ENCODE measurements at regions not wholly inside any gene's neighbourhood (a gene's known extent, or its start where the extent isn't known, plus 50 kb on each side); places are given as distances from the start of the nearest gene placed in this dataset.
"Not testable (repeated sequence)": the region's sequence is repeated elsewhere in the genome, so short reads cannot be mapped to it uniquely, and the experiment has no call there.

DNA sequence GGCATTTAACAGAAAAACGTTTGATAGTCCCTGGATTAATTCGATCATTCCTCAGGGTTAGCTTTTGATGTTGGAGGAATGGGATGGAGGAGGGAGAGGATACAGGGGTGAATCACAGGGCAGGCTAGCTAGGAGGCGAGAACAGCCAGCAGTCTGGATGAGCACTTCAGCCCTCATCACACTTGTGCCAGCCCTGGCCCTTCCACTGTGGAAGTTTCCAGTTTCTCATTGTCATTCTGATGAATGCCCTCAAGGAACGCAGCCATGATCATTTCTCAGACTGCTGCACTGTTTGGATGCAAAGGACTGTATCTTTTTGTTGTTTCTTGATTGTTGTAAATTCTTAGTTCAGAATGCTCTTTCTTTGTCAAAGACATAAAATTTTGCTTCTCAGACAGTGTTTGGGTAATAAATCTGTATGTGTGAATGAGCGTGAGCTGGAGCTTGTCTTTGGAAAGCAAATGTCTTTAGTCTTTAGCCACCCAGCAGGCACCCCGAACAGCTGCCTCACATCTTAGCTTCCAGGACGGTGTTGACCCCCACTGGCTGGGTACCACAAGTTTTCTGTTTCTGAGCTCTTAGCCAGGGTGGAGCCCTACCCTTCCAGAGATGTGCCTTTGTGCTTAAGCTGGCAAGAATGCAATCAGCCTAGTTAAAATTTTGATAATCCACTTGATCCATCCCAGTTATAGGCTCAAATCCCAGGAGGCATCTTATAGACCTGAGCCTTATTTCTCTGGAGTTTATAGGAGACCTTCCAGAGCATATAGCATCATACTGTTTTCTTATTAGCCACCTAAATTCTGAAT, 121.1 kb downstream of the PDCD6IP start:
- DNase-seq (ENCODE audit: low spot score): no peak

DNA sequence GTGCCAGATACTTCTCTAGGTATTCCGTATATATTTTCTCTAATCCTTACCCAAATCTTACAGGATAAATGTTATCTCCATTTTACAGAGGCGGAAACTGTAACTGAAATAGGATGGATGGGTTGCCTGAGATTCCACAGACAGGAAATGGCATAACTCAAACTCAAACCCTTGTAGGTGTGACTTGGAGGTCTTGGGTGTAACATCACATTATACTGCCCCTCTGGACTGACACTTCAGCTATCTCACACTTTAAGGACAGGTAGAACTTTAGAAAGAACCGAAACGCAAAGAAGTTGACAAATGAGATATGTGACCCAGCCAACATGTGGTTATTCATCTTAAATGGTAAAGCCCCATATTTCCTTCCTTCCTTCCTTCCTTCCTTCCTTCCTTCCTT, 122.1 kb downstream of the PDCD6IP start:
- no peak for DNase-seq (ENCODE audit: low spot score)

DNA sequence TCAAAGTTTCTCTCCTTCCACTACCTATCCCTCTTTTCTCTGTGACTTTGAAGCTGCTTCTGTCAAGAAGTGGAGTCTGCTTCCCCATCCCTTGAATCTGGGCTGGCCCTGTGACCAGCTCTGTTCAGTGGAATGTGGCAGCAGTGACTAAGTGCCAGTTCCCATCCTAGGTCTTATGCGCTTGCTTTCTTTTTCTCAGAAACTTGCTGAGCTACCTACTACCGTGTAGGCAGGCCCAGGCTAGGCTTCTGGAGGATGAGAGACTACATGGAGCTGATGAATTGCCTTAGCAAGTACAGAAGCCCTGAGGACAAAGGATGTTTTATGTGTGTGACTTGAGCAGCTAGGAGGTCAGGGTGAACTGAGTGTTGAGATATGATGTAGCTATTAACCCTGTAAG, 123.2 kb downstream of the PDCD6IP start:
- DNase-seq (ENCODE audit: low spot score): no peak

DNA sequence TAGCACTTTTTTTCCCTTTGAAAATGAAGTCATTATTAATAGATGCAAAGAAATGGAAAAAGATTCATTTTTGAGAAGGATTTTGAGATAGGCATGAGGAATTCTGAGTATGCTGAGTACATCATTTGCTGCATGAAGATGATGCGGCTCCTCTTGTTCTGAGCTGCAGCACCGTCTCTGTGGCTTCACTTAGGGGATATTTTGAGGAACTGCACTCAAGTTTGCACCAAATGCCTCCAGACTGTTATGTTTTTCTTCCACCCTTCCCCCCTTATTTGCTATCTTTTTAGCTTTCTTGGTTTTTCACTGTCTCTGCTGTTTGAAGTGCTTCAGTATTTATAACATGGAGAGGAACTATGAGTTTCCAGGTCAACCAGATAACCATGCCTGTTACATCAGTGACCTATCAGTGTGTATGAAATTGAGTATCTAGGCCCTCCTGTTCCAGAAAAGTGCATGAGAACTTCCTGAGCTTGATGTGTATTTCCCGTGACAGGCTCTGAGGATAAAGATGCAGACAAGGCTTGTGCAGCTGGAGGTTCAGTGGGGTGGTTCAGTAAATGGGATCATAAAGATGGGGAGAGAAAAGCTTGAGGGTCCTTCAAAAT, 128.7 kb downstream of the PDCD6IP start:
- DNase-seq (ENCODE audit: low spot score): no peak

DNA sequence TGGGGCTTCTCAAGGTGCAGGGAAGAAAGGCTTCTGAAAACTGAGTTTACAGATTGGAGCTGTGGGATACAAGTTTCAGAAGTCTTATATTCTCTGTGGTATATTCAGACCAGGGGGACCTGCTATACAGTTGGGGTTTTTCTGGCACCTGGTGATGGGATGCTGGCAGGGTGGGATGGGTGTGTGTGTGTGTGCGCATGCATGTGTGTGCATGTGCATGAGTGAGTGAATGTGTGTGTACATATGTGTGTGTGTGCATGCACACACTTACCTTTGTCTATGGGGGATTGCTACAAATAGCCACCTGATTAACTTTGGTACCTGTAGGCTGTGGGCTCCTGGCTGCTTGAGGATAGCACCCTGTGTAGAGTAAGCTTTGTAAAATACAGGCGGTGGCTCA, 131.4 kb downstream of the PDCD6IP start:
- no peak for DNase-seq (ENCODE audit: low spot score)

DNA sequence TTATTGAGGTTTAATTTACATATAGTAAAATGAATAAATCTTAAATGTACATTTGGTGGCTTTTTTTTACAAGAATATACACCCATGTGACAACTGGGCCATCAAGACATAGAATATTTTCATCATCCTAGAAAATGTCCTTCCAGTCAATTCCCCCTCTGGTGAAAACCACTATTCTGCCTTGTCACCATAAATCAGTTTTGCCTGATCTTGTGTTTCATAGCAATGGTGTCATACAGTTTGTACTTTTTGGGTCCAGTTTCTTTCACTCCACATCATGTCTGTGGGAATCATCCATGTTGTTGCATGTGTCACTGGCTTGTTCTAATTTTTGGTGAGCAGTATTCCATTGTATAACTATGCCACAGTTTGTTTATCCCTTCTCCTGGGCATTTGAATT, 133.1 kb downstream of the PDCD6IP start:
- DNase-seq (ENCODE audit: low spot score): no peak

DNA sequence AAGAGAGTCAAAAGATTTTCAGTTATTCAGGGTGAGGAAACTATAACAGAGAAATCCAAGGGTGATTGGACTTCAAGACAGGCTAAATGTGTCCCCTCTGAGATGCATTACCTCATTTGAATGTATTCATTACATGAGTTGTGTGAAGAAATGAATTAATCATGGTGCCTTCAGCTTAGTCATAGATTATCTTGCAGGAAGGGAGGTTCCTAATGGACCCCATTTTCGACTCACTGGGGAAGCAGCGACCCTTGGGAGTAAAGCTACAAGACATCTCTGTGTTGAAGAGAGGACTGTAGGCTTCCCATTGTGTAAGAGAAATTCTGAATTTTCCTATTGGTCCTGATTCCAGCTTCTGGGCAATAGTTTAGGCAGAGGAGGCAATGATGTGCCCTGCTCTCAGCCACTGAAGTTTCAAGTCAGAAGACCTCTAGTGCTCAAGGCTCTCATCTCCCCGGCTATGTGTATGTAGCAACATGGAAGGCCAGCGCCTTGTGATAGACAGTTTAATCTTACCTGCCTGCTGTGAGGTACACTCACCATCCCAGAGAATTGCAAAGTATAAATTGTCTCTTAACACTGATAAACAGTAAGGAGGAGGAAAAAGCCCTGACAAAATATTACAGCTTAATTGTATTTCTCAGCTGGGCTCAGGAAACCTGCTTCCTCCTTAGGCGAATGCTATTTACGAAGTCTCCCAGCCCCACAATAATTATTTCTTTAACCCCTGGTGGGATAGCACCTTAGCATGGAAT, 133.8 kb downstream of the PDCD6IP start:
- DNase-seq (ENCODE audit: low spot score): no peak

DNA sequence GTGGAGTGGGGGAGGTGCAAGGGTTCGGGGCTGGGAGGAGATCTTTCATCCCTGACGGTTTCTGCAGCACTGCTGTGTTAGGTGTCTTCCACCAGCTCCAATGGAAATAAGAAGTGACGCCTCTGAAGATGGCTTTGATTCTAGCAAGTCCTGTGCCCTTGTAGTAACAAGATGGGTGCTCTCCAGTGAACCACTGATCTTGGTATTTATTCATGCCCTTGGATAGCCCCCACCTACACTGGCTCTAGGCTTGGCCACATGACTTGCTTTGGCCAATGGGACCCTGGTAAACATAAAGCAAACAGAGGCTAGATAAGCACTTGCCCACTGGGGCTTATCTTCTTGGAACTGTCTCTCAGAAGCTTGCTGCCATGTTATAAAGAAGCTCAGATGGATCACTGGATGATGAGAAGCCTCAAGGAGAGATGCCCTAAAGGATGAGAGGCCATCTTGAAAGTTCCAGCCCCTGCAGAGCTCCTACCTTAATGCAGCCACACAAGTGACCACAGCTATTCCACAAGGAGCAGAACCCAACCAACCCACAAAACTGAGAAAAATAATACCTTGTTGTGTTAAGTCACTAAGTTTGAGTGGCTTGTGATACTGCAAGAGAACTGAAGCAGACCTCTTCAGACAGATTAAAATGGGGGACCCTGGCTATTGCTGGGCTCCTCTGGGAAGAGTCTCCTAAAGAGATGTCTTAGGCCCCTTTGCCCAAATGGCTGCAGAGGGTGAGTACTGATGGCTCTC, 137.9 kb downstream of the PDCD6IP start:
- DNase-seq (ENCODE audit: low spot score): no peak

DNA sequence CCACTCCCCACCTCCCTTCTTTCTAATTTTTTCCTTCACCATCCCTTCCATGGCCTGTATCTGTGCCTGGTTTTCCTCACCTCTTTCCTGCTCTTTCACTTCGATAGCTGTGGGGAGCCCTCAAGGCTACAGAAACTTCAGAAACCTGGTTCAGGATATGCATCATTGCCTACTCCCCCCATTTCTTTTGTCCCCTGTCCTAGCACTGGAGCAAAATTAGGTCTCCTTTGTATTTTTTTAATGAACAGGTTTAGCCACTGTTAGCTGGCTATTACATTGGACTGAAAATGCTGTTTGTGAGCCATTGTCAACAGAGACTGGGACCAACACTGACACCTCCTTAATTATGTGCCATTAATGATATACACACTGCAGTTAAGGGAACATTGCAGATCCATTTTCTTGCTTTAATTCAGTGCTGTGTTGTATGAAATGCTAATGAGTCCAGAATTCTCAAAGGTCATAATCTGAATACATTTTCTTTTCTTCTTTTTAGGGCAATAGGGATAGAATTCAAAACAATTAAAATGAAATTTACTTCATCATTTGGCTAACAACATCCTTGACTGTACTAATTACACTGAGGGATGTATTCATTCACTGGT, 138.6 kb downstream of the PDCD6IP start:
- no peak for DNase-seq (ENCODE audit: low spot score)

DNA sequence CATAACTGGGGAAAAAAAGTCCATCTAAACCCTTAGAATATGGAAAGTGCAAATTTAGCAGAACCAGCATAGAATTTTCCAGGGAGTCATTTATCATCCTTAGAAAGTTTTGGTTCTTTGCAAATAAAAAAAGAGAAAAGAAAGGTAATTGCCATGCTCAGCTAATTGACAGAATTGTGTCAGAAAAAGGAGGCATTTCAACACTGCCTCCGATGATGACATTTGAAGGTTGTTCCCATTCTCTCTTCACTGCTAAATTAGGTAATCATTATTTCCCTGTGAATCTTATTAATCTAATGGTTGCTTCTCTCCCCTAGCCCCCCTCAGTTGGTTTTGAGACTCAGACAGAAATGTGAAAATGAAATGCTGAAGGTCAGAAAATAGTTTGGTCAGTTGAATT, 139.2 kb downstream of the PDCD6IP start:
- no peak for DNase-seq (ENCODE audit: low spot score)

DNA sequence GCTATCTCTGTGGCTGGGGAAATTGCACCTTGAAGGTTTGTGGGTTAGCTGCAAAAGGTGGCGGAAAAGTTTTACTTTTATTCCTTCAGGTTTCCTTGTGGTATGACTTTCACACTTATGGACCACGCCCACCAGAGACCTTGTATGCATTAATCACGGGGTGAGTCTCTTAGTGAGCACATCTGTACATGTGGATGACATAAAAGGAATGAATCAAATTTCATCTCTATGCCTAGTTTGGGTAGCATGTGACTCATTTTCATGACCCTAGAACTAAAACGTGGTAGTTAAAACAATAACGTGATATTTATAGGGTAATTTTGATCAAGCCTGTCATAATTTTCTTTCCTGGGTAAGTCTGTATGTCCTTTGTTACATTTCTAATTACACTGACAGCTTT, 141.7 kb downstream of the PDCD6IP start:
- DNase-seq (ENCODE audit: low spot score): no peak

DNA sequence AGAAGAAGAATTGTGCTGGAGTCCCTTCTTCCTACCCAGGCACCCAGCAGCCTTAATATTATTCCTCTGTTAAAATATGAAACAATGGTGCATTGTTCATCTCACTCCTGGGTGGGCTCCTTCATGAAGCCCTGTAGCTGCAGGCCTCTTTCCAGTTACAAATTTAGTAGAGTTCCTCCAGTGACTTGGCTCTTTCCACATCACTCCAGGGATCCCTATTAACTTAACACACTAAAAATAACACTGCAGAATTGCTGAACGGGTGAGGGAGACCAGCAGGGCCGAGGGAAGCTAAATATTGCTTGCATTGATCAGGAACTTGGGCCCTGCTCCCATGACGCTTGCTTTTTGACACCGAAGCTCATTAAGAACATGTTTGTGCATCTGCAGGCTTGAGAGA, 142.3 kb downstream of the PDCD6IP start:
- no peak for DNase-seq (ENCODE audit: low spot score)

DNA sequence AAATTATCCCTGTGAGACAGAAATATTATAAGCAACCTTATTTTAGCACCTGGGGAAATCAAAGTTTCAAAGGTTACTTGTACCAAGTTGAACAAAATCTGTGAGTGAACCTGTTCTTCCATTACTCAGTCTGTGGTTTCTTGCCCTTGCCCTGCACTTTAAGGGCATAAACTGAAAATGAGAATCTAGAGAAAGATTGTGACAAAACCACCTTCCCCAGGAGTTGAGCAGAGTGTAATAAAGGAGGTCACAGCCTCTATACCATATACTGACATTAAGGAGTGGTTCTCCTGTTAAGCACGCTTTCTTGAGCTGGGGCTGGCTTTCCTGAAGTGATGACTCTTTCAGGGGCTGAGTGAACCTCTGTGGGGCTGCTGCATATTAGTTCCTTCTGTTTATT, 143.4 kb downstream of the PDCD6IP start:
- DNase-seq (ENCODE audit: low spot score): no peak

DNA sequence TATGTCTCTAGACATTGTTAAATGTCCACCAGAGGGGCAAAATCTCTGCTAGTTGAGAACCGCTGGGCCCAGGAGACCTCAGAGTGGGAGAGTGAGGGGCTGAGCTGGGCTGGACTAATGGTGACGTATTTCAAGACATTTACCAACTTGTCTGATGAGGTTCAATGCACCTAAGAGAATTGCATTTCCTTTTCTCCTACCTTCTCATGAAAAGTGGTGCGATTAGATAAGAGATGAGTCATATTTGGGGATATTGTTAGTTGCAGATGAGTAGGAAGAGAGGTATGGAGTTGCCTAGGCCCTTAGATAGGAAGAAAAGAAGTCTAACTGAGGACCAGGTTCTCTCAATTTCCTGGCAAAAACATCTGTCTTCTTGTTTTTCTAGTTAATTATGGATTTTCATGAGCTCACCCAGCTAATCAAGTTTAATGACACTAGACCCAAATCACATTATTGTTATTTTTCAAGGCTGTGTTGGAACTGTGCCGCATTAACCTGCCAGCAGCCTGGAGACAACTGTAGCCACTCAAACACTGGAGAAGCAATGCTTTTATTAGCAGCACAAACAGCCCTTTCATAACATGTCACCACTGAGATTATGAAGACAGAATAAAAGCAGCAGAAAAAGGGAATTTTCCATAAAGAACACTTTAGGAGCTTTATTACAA, 144.2 kb downstream of the PDCD6IP start:
- no peak for DNase-seq (ENCODE audit: low spot score)

DNA sequence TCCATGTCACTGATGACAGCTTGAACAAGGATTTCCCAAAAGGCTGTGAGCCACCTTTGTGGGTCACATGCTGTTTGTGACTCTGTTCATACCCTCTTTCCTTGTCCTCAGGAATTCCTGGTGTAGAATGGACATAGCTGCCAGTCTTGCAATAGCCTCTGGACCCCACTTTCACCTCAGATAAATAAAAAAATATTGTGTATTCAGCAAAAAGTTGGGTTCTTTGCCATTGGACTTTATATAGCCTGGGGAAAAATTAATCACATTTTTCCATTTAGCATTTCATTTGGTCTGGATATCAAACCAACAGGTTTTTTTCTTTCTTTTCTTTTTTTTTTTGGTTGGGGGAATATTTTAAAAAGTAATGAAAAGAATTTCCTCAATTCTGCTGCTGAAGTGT, 144.8 kb downstream of the PDCD6IP start:
- no peak for DNase-seq (ENCODE audit: low spot score)

DNA sequence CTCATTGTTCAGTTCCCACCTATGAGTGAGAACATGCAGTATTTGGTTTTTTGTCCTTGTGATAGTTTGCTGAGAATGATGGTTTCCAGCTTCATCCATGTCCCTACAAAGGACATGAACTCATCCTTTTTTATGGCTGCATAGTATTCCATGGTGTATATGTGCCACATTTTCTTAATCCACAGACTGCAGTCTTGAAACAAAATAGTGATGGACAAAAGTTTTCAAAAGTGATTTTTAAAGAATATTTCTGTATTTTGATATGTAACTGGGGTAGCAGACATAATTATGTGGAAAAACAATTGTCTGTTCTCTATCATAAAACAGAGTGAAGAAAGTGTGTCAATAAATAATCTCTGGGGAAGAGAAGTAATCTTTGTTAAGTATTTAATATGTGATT, 148.2 kb downstream of the PDCD6IP start:
- not testable (repeated sequence) for DNase-seq (ENCODE audit: low spot score)

DNA sequence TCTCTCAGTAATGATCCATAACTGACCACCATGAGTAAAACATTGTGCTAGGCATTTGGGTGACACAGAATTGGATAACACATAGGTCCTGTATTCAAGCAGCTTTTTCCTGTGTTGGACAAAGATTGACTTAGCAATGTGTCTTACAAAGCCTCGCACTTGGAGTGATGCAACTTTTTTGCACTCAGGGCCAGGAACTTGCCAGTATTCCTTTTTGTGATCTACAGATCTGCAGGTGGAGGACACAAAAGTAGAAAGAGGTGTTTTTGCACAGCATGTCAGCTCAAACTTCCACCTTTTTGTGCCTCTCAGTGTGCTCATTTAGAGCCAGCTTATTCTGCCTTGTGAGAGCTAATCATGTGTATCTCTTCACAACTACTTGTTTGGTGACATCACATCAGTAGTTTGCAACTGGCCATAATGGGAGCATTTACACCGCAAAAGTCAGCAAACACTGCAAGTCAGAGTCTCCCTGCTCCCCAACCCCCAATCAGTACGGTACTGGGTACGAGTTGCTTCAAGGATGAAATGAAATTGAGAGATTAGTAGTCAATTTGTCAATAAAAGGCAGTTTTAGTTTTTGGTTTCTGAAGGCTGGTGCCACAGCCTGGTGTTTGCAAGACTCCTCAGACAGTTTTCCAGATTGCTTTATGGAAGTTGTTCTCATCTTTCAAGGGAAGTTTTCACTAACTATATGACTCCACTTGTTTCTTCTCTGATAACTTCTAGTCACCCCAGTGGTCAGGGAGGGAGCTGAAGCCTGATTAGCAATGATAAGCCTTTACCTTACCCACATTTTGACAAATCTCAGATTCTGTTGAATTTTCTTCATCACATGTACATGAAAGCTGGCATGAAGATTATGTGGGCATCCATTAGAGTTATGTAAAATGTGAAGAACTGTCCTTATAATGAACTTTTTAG, 149.1 kb downstream of the PDCD6IP start:
- DNase-seq (ENCODE audit: low spot score): no peak

DNA sequence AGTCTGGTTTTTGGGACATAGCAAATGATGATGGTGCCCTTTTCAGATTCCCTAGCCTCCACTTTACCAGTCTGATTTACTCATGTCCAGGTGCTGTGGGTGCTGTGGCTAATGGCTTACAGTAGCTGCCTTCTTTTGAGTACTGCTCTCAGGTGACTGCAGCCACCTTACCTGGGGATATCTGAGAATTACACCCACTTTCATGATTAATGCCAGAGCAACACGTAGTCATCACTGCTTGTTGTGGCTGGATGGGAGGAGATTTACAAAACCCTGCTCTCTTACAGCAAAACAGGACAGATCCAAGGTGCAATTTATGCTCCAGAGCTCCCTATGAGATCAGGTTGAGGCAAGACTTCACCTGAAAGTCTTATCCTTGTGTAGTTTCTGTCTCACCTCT, 150.6 kb downstream of the PDCD6IP start:
- DNase-seq (ENCODE audit: low spot score): no peak

DNA sequence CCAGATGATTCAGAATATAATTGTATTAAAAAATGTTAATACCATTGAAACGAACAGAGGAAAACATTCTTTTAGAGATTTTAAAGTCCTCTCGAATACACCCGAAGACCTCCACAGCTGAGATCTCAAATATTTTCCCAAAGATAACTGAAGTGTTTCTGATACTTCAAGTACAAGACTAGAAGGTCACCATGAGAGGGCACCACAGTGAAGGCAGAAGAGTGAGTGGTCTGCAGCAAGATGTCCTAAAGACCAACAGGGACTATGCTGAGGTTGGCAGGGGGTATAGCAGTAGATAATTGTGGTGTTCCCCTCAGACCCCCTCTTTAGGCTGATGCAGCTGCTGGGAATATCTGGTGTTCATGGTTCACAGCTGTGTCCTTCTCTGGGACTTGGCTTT, 156.5 kb downstream of the PDCD6IP start:
- DNase-seq (ENCODE audit: low spot score): no peak

DNA sequence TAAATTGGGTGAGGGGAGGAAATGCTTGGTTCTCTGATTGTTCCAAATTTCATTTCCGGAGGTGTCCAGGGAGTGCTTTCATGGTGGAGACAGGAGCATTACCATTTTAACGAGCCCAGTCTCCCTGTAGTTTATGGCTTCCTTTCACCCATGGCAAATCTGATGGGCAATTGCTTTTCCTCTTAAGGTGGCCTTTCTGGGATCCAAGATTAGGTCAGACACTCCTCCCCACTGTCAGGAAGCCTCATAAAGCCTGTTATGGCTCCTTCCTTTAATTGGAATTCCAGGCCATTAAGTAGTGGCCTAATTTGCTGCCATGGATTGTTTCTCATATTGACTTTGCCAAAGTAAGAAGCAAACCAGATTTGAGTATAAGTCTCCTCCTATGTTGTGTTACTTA, 157.8 kb downstream of the PDCD6IP start:
- DNase-seq (ENCODE audit: low spot score): no peak

Measured in ureter (tissue), 1 donor.